GM18858 (cell line): ENCODE measurements at regions not wholly inside any gene's neighbourhood (a gene's known extent, or its start where the extent isn't known, plus 50 kb on each side); places are given as distances from the start of the nearest gene placed in this dataset.
"Not testable (repeated sequence)": the region's sequence is repeated elsewhere in the genome, so short reads cannot be mapped to it uniquely, and the experiment has no call there.

ENCODE experiments used
- ATAC-seq: cut with Tn5 transposase; IDR thresholded peaks from one replicate; pipeline ENCODE4 v1.9.1; 2021; ENCODE audit not compliant: unreplicated experiment

DNA sequence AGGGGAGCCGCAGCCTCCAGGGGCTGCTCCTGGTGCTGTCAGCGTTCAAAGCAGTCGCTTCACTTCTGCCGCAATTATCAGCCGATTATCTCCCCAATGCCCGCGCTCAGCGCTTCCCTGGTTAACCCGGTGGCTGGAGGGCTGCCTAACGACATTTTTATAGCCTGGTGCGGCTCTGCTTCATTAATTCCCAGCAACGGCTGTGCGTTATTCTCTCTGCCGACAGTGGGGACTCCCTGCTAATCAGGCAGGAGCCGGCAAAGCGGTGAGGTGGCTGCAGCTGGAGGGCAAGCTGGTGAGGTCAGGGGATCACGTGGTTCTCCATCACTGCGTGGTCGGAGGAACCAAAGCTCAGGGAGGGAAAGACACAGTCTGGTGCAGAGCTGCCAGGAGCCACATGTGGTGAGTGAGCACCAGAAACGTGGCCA, 62.9 kb downstream of the GLRX5 start:
- ATAC-seq: no peak

DNA sequence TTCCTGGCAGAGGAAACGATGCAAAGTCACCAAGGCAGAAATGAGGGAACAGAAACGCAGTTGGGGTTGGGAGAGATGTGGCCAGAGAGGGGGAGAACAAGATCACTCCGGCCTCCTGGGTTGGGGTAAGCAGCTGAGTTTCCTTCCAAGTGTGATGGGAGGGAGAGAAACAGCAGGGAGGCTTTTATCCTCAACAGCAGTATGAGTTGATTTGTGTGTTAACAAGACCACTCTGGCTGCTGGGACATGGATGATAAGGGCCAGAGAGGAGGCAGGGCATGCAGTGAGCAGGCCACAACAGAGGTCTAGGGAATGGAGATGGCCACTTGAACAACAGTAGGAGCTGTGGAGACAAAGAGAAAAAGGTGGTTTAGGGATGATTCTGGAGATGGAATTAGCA, 66.8 kb downstream of the GLRX5 start:
- ATAC-seq: no peak

DNA sequence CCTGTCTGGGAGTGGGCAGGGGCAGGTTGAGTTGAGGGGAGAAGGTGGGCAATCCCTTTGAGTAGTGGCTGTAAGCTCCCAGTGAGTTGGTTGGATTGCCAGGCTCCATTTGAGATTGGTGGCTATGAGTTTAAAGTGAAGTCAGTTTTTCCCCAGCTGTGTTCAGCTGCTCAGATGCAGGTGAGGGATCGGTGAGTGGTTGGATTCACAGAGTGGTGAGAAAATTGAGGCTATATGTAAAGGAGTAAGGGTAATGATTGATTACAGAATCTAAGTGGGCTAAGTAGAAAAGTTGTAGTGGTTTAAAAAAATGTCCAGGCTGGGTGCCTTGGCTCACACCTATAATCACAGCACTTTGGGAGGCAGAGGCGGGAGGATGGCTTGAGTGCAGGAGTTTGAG, 68.6 kb downstream of the GLRX5 start:
- no peak for ATAC-seq

DNA sequence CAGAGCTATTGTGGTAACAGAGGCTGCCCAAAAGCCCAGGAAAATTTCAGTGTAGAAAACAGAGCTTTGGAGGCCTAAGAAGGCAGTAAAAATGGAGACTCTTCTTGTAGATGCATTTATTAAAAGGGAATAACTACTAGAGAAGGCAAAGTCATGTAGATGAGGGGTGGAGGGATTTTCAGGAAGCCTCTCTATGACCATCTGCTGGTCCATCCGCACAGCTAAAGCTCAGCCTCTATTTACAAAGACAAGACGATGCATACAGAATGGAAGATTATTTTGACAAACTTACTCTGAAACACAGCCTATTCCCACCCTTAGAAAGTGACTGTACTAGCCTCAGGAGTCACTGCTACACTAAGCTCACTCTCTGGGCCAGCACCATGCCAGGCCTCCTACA, 71.4 kb downstream of the GLRX5 start:
- ATAC-seq: no peak

DNA sequence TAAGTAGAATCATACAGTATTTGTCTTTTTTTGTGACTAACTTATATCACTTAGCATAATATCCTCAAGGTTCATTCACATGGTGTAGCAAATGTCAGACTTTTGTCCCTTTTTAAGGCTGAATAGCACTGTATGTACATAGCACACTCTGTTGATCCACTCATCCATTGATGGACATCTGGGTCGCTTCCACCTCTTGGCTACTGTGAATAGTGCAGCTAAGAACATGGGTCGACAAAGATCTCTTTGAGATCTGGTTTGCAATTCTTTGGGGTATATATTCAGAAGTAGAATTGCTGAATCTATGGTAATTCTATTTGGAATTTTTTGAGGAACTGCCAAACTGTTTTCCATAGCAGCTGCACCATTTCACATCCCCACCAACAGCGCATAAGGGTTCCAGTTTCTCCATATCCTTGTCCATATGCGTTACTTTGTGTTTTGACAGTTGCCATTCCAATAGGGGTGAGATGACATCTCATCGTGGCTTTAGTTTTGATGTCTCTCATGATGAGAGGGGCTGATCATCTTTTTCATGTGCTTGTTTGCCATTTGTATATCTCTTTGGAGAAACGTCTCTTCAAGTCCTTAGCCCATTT, 73.9 kb downstream of the GLRX5 start:
- no peak for ATAC-seq

DNA sequence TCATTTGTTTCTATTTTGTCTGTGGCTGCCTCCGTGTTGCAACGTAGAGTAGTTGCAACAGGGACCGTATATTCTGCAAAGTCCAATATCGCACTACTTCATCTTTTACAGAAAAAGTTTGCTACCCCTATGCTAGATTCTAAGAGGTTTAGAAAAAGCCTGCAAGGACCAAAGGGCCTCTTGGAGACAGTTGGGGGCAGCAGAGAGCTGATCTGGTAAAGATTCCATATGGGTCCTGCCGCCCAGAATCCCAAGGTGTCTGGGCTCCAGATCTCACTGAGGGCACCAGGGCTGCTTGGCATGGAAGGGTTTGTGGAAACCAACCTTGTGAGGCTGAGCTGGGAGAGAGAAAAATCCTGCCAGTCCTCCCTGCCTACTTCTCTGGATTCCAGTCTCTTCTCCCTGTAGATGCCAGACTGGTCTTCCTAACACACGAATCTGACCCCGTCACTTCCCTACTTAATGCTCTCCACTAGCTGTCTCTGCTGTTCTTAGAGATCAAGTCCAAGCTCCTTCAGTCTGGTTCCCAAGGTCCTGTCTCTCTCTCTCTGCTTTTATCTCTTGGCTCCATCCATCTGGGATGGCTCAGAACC, 74.6 kb downstream of the GLRX5 start:
- ATAC-seq: no peak

DNA sequence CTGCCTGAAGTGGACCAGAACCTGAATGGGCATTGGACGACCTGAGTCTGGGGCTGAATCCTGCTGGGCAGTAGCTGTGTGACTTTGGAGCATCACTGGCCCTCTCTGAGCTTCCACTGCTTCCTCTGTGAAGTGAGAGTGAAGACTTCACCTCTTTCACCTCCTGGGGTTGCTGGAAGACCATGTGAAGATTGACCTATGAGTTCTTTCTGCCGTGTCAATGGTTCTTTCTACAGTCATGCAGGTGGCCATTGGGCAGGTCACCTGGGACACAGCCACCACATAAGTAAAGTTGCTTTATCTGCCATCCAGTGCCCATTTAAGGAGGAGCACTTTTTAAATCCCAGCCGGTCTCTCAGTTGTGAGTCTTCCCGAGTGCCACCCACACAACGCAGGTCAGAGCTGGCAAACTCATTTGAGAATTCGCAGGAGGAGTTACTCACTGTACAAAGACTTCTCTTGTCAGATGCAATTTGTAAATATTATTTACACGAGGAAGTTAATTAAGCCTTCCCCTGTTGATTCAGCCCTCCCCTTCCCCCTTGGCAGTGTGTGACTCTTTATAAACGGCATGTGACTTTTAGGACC, 74.8 kb upstream of the TCL1B start:
- ATAC-seq: peak; percentile 49

DNA sequence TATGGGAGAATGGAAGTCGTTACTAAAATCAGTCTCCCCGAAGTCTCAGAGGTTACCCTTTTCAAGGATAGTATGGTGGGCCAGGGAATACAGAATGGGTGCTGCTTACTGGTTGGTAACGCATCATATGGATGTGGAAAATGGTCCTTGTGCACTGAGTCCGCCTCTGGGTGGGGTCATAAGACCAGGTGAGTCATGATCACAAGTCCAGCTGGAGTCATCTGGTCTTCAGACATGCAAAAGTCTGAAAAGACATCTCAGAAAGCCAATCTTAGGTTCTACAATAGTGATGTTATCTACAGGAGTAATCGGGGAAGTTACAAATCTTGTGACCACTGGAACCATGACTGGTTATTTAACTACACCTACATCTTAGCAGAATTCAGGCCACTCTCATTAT, 71.9 kb upstream of the TCL1B start:
- no peak for ATAC-seq

DNA sequence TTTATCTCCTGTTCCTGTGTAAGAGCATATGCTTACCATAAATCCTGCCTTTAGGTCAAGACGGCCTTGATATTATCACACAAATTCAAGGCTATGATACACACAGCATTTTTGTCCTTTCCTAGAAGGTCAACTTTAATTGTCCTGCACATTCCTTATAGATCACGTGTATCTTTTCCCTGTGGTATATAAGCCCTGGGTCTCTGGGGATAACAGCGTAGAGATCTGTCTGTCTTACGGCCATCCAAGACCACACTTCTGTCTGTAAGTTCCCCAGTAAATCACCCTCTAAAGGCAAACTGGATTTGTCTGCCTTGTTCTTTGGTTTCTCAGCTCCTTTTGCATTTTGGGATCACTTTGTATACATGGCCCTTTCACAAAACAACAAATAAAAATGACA, 69.5 kb upstream of the TCL1B start:
- no peak for ATAC-seq

DNA sequence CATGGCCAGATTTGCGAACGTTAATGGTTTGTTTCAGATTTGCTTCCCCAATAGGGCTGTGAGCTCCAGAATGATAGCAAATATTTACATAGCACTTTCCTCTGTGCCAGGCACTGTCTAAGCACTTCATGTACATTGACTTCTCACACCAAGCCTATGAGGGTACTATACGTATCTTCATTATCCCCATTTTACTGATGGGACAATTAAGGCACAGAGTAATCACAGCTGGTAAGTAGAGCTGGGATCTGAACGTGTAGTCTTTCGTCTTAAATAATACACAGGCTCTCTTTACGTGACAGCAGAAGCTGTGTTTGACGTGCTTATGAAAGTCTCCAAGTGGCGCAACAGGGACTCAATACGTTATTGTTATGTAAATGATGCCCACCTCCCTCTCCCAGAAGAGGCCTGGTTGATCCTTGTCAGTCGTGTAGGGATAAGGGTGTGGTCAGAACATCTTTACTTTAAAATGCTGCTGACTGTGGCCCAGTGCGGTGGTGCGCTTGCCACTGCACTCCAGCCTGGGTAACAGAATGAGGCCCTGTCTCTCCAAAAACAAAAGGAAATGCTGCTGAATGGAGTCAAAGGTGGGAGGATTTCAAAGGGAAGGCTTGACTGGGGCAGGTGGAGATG, 66.3 kb upstream of the TCL1B start:
- ATAC-seq: no peak

DNA sequence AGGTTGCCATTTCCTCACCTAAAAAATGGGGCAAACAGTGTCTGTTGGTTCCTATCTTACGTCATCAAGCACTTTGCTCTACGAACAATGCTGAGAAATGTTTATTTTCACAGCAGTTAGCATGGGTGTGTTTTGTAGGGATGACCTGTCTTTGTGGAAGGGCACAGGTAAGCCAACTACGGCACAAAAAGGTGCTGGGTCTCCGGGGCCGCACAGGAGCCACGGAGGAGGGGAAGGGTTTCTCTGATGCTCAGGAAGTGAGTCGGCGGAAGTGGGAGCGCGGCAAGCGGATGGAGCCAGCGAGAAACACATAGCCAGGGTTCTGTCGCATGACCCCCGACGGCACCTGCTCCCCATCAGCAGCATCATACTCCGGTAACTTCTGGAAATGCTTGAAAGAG, 65.6 kb upstream of the TCL1B start:
- no peak for ATAC-seq

DNA sequence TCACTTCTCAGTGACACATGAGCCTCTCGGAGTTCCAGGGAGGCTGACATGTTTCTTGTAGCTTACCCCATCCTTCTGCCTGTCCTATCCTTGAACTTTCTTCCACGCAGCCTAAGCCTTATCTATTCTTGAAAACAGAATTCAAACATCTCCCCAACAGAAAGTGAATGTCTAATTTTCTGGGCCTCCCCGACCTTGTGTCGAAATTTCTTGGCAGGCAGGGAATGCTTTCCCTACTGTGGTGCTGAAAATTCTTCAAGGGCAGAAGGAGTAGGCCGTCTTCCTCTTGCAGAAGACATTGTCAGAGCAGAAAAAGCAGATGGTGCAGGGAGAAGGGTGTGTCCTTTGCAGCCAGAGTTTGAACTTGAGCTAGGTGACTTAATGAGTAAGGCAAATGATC, 63.0 kb upstream of the TCL1B start:
- no peak for ATAC-seq

DNA sequence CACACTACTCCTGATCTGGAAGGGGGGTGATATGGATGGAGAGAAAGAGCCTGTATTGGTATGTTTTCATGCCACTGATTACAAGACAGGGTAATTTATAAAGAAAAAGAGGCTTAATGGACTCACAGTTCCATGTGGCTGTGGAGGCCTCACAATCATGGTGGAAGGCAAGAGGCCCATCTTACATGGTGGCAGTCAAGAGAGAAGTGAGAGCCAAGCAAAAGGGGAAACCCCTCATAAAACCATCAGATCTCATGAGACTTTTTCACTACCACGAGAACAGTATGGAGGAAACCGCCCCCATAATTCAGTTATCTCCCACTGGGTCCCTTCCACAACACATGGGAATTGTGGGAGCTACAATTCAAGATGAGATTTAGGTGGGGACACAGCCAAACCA, 60.5 kb upstream of the TCL1B start:
- ATAC-seq: not testable (repeated sequence)

DNA sequence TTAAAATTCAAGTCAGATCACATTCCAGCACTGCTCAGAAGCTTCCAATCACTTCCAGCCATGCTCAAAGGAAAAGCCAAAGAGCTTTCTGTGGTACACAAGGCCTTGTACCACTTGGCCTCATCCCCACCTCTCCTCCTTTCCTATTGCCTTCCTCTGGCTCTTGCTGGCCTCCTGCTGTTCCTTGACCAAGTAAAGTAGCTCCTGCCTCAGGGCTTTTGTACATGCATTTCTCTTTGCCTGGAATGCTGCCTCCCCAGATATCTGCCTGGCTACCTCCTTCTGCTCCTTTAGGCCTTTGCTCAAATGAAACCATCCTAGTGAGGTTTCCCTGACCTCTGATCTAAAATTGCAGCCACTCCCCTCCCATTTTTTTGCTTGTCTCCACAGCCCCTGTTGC, 51.2 kb upstream of the TCL1B start:
- ATAC-seq: no peak
